ENCODE measurements at regions not wholly inside any gene's neighbourhood (a gene's known extent, or its start where the extent isn't known, plus 50 kb on each side); places are given as distances from the start of the nearest gene placed in this dataset.

GRCh38 chr13:104645786-104646185 lies 1579.6 kb upstream of the SLC10A2 start:
- TF ChIP-seq CTCF (conservative IDR thresholded peaks at IDR 0.05; ENCODE audit: low read length) (no peak), EZH2phosphoT487 (IDR thresholded peaks at IDR 0.05; ENCODE audit: borderline replicate concordance, low read depth, low read length) (no peak)

Measured in OCI-LY7 (cell line).